ENCODE measurements at regions not wholly inside any gene's neighbourhood (a gene's known extent, or its start where the extent isn't known, plus 50 kb on each side); places are given as distances from the start of the nearest gene placed in this dataset.

GRCh38 chr2:64825831-64826491 is 163.2 kb upstream of the SLC1A4 start:
- no peak overlapping the region for H3K27ac Mint-ChIP-seq
- H3K27me3 Mint-ChIP-seq = peaks cover 4% of the 10 kb centered on the region
- H3K4me3 Mint-ChIP-seq = no peak overlapping the region
- CTCF ChIA-PET = no interaction called here
- DNase-seq = no peak
- H3K4me1 Mint-ChIP-seq = peaks cover 2% of the 10 kb centered on the region
- H3K9me3 Mint-ChIP-seq = no peaks in the 10 kb centered on the region
- no peaks in the 10 kb centered on the region for H3K36me3 Mint-ChIP-seq

GRCh38 chr2:64826703-64827102 is 162.5 kb upstream of the SLC1A4 start:
- Mint-ChIP-seq H3K9me3 (no peaks in the 10 kb centered on the region), H3K4me3 (no peak overlapping the region), H3K36me3 (no peaks in the 10 kb centered on the region), H3K4me1 (peaks cover 9% of the 10 kb centered on the region), H3K27ac (no peak overlapping the region), H3K27me3 (peaks cover 4% of the 10 kb centered on the region)
- no peak for DNase-seq
- CTCF ChIA-PET = no interaction called here

GRCh38 chr2:64828261-64828660 is 160.9 kb upstream of the SLC1A4 start:
- Mint-ChIP-seq H3K36me3 (no peaks in the 10 kb centered on the region), H3K9me3 (no peaks in the 10 kb centered on the region), H3K27me3 (peaks cover 4% of the 10 kb centered on the region), H3K27ac (no peak overlapping the region), H3K4me1 (peaks cover 15% of the 10 kb centered on the region), H3K4me3 (no peak overlapping the region)
- CTCF ChIA-PET = interaction anchor here (1.3 kb wide), 2 partner anchors 14 to 182 kb away, joined by 5 to 8 read pairs; no protein-coding TSS in a partner anchor
- DNase-seq = no peak

GRCh38 chr2:64829525-64829924 is 159.7 kb upstream of the SLC1A4 start:
- no peak for DNase-seq
- no peak overlapping the region for H3K27ac Mint-ChIP-seq
- no peak overlapping the region for H3K4me3 Mint-ChIP-seq
- CTCF ChIA-PET = interaction anchor here (1.0 to 1.7 kb wide), 3 partner anchors 11 to 173 kb away, joined by 3 to 5 read pairs (median 4); no protein-coding TSS in a partner anchor
- H3K36me3 Mint-ChIP-seq = no peaks in the 10 kb centered on the region
- H3K27me3 Mint-ChIP-seq = peaks cover 17% of the 10 kb centered on the region
- no peaks in the 10 kb centered on the region for H3K9me3 Mint-ChIP-seq
- peaks cover 21% of the 10 kb centered on the region for H3K4me1 Mint-ChIP-seq

- no peaks in the 10 kb centered on the region for H3K36me3 Mint-ChIP-seq
- H3K4me1 Mint-ChIP-seq = peaks cover 21% of the 10 kb centered on the region
- H3K4me3 Mint-ChIP-seq = no peak overlapping the region
- DNase-seq = peak; percentile 87
- H3K27ac Mint-ChIP-seq = no peak overlapping the region
- H3K9me3 Mint-ChIP-seq = no peaks in the 10 kb centered on the region
- peaks cover 17% of the 10 kb centered on the region for H3K27me3 Mint-ChIP-seq
- CTCF ChIA-PET = interaction anchor here (0.5 to 4.7 kb wide), 22 partner anchors 10 to 474 kb away, joined by 3 to 53 read pairs (median 4); partner anchors contain the start of gene SERTAD2
Measured at GRCh38 chr2:64831134-64831976, 157.8 kb upstream of the SLC1A4 start.

- H3K27me3 Mint-ChIP-seq = peaks cover 17% of the 10 kb centered on the region
- H3K4me3 Mint-ChIP-seq = no peak overlapping the region
- H3K27ac Mint-ChIP-seq = no peak overlapping the region
- no peak for DNase-seq
- peaks cover 21% of the 10 kb centered on the region for H3K4me1 Mint-ChIP-seq
- H3K9me3 Mint-ChIP-seq = no peaks in the 10 kb centered on the region
- no peaks in the 10 kb centered on the region for H3K36me3 Mint-ChIP-seq
- CTCF ChIA-PET = interaction anchor here (0.6 to 4.7 kb wide), 20 partner anchors 10 to 474 kb away, joined by 3 to 53 read pairs (median 4); partner anchors contain the start of gene SERTAD2
Measured at GRCh38 chr2:64831977-64832328, 157.2 kb upstream of the SLC1A4 start.

- CTCF ChIA-PET = interaction anchor here (0.6 to 4.7 kb wide), 8 partner anchors 15 to 271 kb away, joined by 3 to 53 read pairs (median 4); partner anchors contain the start of gene SERTAD2
- Mint-ChIP-seq H3K4me1 (peaks cover 21% of the 10 kb centered on the region), H3K36me3 (no peaks in the 10 kb centered on the region), H3K27me3 (peaks cover 13% of the 10 kb centered on the region), H3K4me3 (no peak overlapping the region), H3K9me3 (no peaks in the 10 kb centered on the region), H3K27ac (no peak overlapping the region)
- DNase-seq = no peak
Measured at GRCh38 chr2:64832936-64833335, 156.3 kb upstream of the SLC1A4 start.

GRCh38 chr2:64836566-64836965 is 152.6 kb upstream of the SLC1A4 start:
- peaks cover 20% of the 10 kb centered on the region for H3K4me1 Mint-ChIP-seq
- no peak overlapping the region for H3K27ac Mint-ChIP-seq
- DNase-seq = no peak
- no peaks in the 10 kb centered on the region for H3K9me3 Mint-ChIP-seq
- peaks cover 17% of the 10 kb centered on the region for H3K27me3 Mint-ChIP-seq
- no peak overlapping the region for H3K4me3 Mint-ChIP-seq
- CTCF ChIA-PET = interaction anchor here (1.5 kb wide), 1 partner anchor 138 kb away, joined by 3 read pairs; no protein-coding TSS in a partner anchor
- H3K36me3 Mint-ChIP-seq = no peaks in the 10 kb centered on the region

GRCh38 chr2:64837116-64837731 is 152.0 kb upstream of the SLC1A4 start:
- Mint-ChIP-seq H3K36me3 (no peaks in the 10 kb centered on the region), H3K4me3 (no peak overlapping the region), H3K27ac (no peak overlapping the region), H3K27me3 (peaks cover 17% of the 10 kb centered on the region), H3K9me3 (no peaks in the 10 kb centered on the region), H3K4me1 (peaks cover 14% of the 10 kb centered on the region)
- CTCF ChIA-PET = no interaction called here
- DNase-seq = no peak

- Mint-ChIP-seq H3K4me1 (peaks cover 14% of the 10 kb centered on the region), H3K4me3 (no peak overlapping the region), H3K27ac (peak overlapping the region; percentile 33), H3K27me3 (peaks cover 17% of the 10 kb centered on the region), H3K9me3 (no peaks in the 10 kb centered on the region), H3K36me3 (no peaks in the 10 kb centered on the region)
- DNase-seq = no peak
- CTCF ChIA-PET = no interaction called here
Measured at GRCh38 chr2:64837925-64838641, 151.1 kb upstream of the SLC1A4 start.

- Mint-ChIP-seq H3K9me3 (no peaks in the 10 kb centered on the region), H3K4me1 (peaks cover 7% of the 10 kb centered on the region), H3K36me3 (no peaks in the 10 kb centered on the region), H3K4me3 (no peak overlapping the region), H3K27me3 (peaks cover 12% of the 10 kb centered on the region), H3K27ac (no peak overlapping the region)
- DNase-seq = no peak
- CTCF ChIA-PET = no interaction called here
Measured at GRCh38 chr2:64838817-64839216, 150.4 kb upstream of the SLC1A4 start.

- peak; percentile 37 for DNase-seq
- CTCF ChIA-PET = interaction anchor here (0.6 to 2.2 kb wide), 6 partner anchors 8 to 230 kb away, joined by 3 to 5 read pairs (median 4); no protein-coding TSS in a partner anchor
- H3K36me3 Mint-ChIP-seq = no peaks in the 10 kb centered on the region
- peaks cover 4% of the 10 kb centered on the region for H3K27me3 Mint-ChIP-seq
- no peak overlapping the region for H3K4me3 Mint-ChIP-seq
- H3K4me1 Mint-ChIP-seq = peaks cover 7% of the 10 kb centered on the region
- H3K27ac Mint-ChIP-seq = peak overlapping the region; percentile 12
- no peaks in the 10 kb centered on the region for H3K9me3 Mint-ChIP-seq
Measured at GRCh38 chr2:64839844-64840243, 149.4 kb upstream of the SLC1A4 start.

GRCh38 chr2:64840426-64840881 is 148.7 kb upstream of the SLC1A4 start:
- Mint-ChIP-seq H3K4me1 (peaks cover 7% of the 10 kb centered on the region), H3K9me3 (no peaks in the 10 kb centered on the region), H3K4me3 (no peak overlapping the region), H3K27ac (no peak overlapping the region), H3K36me3 (no peaks in the 10 kb centered on the region), H3K27me3 (peaks cover 10% of the 10 kb centered on the region)
- CTCF ChIA-PET = interaction anchor here (0.6 to 2.2 kb wide), 5 partner anchors 8 to 194 kb away, joined by 3 to 5 read pairs (median 4); no protein-coding TSS in a partner anchor
- no peak for DNase-seq
